RPMI7951 (cell line): ENCODE measurements at regions not wholly inside any gene's neighbourhood (a gene's known extent, or its start where the extent isn't known, plus 50 kb on each side); places are given as distances from the start of the nearest gene placed in this dataset.

Source experiments
- DNase-seq: peaks from one replicate; pipeline ENCODE4 v3.0.0-alpha.2; 2012; ENCODE audit warnings: low read depth

DNA sequence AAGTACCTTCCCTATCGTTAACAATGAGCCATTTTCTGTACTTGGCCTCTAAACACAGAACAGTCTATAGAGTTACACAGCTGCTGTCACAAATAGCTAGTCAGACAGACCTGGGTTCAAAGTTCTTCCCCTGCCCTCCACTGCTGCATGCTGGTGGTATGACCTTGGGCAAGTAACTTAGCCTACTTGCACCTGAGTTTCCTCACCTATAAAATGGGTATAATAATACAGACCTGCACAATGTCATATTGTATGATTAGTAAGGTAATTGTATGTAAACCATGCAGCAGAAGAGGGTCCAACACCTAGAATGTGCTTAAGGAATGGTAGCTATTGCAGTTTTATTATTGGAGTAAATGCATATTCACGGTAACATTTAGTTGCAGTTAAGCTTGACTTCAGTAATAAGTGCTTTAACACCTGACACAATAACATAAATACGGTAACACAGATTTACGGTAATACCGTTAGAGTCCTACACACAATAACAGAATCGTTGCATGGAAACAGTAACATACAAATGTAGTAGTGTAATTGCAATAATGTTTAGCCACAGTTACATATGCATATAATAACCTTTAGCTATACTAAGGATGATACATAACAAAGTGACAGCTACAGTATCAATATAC, 193.3 kb upstream of the CSF3R start:
- DNase-seq, result no peak

DNA sequence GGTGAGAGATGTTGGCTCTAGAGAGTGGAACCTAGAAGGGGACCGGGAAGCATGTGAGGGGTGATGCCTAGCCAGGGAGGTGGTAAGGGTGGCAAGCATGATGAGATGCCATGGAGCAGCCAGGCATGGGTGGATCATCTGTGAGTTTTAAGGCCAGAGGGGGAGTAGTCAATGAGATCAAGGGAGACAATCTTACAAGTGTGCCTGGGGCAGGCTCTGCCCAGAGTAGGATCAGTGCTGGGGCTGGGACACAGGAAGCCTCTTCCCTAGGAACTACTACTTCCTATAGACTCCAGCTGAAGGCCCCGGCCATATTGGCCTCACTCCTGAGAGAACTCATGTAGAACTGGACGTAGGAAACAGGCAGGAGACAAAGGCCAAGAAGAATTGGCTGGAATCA, 192.4 kb upstream of the CSF3R start:
- no peak for DNase-seq

DNA sequence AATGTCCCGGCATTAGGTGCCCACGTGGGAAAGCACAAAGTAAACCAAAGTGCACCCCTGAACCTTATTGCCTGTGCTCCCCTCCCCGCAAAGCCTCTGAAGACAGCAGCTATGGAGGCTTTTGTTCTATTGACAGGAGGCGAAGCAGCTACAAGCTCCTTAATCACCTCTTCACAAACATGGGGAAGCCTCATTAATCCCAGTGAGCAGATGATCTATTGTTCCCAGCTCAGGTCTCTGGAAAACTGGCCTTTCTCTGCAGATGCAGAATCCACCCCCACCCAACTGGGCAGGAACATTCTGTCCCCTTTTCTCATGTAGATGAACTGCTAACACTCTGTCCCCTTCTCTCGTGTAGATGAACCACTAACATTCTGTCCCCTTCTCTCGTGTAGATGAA, 190.5 kb upstream of the CSF3R start:
- DNase-seq, result no peak

DNA sequence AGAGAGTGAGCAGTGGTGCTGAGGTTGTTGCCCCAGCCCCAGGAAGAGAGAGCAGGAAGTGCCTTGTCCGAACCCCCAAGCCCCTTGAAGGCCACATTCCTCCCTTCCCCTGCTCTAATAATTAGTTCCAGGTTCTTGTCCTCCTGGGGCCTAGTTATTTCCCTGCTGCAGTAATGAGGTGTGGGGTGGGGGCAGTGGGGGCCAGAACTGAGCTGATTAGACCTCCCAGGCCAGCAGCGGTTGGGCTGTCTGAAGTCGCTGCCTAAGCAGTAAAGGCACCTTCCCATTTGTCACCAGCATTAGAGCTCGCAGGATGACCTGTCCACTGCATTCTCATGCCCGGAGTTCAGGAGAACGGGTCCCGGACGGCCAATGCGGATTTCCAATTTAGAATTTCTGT, 186.5 kb upstream of the CSF3R start:
- no peak for DNase-seq

DNA sequence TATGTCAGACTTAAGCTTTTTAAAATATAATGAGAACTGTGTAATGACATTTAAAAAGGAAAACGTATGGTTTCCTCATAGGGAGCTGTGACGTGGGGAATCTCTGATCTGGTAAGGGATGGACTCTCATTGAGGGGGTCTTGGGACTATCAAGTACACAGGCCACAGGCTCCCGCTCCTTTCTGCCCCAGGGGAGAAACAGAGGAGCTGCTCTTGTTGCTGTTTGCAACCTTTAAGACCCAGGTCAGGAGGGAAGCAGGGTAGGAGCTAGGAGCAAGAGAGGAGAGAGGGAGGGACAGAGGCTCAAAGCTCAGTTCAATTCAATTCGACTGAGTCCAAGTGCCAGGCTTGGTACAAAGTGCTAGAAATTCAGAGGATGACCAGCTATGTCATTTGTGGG, 185.1 kb upstream of the CSF3R start:
- no peak for DNase-seq

DNA sequence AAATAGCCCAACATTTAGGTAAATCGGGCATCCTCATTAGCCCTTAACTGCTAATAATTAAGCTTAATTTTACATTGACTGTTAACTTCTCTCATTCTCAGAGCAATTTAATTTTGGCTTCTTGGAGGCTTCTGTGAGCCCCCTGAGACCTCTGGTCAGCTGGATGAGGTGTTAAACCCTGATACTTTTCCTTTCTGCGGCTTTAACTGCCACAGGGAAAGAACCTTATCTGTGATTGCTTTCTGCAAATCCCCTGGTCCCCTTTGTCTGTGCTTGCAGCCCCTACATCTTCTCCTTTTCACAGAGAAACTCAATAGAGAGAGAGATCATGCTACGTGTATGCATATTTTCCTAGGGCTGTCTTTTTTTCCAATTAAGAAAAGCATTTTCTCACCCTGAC, 184.5 kb upstream of the CSF3R start:
- DNase-seq, result no peak

DNA sequence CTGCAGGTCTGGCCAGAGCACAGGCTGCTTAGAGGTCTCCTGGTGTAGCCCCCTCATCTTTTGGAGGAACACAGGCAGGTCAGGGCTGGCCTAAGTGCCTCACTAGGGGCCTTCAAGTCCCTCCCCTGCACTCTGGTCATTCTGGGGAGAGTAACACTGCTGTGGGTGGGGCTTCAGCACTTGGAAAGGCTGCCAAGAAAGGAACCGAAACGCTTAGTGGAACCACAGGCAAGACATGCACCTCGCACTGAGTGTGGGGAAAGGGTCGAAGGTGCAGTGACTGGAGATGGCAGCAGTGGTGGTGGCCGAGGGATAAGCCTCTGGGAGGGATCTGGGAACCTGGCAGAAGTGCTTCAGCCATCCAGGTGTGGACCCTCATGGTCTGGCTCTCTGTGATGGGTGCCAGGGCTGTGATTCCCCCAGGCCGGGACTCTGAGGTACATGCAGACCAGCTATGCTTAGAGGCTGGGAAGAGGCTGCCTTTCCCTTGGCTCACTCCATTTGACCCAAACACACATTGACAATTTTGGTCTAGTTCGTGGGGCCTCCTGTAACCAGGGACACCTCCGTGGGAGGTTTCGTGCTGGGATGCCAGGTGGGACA, 182.9 kb upstream of the CSF3R start:
- no peak for DNase-seq

DNA sequence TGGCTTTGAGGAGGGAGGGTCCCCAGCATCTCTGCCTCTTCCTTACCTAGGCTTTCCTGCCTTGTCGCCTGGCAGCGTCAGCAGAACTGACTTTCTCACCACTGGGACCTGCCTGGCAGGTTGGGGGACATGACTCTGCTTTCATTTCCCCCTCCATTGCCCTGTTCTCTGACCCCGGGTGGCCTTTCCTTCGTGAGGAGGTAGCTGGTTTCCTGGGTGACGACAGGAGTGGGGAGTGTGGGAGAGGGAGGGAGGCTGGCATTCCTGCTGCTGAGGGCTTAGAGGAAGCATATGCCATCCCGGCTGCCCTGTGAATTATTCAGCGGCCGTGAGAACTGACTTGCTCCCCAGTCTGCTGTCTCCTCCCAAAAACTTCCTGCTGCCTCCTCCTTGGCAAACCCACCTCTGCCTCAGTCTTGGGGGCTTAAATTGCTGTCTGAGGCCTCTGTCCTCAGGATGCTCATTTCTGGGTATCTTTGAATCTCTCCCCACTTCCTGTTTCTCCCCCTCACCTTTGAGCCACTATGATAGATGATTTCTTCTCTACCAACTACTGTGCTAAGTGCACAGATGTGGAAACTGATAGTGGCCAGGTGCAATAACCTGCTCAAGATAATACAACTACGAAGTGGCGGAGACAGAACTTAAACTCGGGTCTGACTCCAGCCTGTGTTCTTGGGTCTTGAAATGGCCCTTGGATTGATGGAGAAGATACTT, 182.0 kb upstream of the CSF3R start:
- DNase-seq, result no peak

DNA sequence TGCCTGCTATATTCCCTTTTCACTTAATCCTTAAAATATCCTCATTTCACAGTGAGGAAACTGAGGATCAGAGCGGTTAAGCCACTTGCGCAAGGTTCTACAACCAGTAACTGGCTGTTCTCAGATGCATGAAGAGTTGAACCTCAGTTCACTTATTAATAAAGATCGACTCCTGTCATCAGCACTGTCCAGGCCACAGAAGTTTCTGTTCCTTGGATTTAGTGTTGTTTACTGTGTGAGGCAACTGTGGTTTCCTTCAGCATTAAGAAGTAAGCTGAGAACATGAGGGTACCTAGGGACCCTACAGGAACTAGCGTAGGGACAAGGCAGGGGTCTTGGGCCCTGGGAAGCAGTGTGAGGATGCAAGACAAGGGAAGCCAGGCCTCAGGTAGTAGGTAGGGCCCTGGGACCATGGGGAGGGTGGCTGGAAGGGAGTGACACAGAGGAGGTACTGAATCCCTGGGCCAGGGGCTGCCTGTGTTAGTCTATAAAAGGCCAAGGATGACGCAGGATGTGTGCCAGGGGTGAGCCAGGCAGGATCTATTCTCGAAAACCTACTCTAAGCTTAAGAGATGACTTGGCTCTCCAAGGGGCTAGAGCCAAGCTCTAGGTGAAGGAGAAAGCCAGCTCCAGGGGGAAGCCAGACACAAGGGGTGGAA, 181.2 kb upstream of the CSF3R start:
- DNase-seq, result no peak

DNA sequence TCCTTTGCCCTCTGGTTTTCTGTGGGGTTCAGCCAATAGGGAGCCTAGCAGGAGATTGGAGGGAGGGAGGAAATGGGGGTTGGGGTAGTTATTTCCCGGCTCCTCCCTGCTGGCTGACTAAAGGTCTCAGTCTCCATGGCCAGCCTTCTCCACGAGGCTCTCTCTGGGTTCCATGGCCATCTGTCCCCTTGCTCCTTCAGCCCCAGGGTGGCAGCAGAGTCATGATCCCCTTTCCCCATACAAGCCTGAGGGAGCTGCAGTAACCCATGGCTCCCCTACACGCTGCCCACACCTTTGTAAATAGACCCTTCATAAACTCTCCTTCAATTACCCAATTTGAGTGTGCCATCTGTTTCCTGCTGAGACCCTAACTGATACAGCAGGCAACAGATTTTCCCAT, 176.1 kb upstream of the CSF3R start:
- no peak for DNase-seq

DNA sequence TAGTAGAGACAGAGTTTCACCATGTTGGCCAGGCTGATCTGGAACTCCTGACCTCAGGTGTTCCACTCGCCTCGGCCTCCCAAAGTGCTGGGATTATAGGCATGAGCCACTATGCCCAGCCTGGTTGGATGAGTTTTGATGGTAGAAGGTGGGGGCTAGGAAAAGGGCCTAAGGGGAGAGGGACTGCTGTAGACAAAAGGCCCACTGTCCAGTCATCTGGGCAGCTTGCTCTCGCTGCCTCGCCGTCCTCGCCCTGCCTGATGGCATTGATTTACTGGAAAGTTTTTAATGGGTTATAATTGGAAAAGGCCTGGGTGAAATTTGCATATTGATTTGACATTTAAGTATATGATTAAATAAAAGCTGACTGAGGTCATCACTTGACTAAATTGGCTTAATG, 175.1 kb upstream of the CSF3R start:
- DNase-seq, result no peak

DNA sequence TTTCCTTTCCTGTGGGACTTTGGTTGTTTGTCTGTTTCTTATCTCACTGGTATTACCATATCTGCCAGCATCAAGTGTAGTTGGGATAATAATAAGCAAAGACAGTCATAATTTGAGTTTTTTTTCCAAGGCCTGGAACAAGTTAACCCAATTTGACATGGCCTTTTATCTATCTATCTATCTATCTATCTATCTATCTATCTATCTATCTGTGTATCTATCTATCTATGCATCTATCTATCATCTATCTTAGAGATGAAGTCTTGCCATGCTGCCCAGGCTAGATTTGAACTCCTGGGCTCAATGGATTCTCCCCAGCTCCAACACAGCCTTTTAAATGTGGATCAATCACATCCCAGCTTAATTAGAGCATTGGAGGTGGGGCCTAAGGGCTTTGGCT, 174.1 kb upstream of the CSF3R start:
- DNase-seq, result no peak

DNA sequence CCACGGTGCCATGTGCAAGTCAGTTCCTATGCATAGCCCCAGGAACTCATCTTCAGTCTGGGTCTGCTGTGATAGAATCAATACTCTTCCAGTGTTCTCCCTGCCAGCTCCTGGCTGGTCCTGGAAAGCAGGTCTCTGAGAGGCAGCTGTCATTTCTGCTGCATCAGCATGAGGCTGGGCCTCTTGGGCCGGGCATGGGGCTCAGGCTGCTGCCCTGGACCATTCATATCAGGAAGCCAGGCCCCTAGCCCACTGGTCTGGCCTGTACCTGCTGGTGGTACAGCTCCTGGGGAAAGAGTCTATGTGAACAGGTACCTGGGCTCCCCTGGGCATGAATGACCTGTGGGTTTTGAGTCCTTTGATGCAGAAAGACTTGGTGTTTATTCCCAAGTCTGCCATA, 173.6 kb upstream of the CSF3R start:
- no peak for DNase-seq

DNA sequence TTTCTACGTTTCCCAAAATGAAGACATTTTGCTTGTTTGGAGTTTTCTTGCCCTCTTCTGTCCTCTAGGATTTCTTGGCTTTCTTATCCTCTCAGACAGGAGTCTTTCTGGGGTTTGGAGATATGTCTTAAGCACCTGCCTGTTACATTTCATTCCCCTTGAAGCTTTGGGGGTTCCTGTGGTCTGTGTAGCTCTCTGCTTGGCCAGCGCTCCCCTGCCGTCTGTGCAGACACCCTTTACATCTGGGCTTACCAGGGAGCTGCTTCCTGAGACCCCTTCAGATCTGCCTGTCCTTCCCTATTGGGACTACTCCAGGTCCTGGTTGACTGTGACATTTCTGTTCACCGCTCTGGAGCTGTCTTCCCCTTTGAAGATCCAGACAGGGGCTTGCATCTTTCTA, 171.9 kb upstream of the CSF3R start:
- no peak for DNase-seq

DNA sequence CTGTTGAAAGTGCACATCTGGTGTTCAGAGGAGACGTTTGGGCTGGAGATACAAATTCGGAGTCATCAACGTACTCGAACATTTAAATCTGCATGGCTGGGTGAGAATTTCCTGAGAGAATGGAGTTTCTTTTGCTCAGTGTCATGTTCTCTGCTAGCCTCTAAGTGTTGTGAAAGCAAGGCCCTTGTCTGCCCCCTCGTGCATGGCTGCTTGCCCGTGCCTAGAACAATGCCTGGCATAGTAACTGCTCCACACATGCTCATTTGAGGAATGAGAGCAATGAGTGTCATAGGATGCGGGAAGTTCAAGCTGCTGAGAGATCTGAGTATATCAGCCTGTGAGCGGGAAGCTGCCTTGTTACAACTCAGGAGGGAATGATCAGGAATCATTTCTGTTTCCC, 171.1 kb upstream of the CSF3R start:
- DNase-seq, result peak; percentile 24

DNA sequence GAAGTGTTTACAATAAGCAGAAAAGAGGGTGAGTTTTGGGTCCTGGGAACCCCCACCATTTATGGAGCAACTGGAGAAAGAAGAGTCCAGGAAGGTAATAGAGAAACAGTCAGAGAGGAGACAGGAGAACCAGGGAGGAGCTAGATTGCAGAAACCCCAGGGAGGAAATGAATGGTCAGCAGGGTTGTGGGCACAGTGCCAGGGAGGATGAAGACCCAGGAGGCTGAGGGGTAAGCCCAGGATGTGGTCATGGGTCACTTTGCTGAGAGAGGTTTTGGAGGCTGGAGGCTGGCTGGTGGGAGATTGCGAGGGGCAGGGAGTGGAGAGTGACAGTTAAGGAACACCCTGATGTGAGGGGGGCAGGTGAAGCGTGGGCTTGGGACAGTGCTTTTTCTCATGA, 169.9 kb upstream of the CSF3R start:
- no peak for DNase-seq

DNA sequence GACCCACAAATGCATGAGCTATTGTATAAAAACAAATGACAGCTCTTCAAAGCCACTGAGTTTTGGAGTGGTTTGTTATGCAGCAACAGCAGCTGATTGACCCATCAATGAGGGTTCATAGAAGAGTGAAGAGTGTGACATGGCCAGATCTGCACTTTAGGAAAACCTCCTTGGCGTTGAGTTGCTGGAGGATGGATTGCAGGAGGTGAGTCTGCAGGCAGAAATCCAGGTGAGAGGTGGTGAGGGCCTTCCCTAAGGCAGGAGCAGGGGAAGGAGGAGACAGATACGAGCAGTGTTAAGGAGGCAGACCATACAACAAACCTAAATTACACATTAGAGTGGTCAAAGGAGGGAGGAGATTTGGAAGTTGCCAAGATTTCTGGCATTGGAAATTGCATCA, 169.3 kb upstream of the CSF3R start:
- no peak for DNase-seq

DNA sequence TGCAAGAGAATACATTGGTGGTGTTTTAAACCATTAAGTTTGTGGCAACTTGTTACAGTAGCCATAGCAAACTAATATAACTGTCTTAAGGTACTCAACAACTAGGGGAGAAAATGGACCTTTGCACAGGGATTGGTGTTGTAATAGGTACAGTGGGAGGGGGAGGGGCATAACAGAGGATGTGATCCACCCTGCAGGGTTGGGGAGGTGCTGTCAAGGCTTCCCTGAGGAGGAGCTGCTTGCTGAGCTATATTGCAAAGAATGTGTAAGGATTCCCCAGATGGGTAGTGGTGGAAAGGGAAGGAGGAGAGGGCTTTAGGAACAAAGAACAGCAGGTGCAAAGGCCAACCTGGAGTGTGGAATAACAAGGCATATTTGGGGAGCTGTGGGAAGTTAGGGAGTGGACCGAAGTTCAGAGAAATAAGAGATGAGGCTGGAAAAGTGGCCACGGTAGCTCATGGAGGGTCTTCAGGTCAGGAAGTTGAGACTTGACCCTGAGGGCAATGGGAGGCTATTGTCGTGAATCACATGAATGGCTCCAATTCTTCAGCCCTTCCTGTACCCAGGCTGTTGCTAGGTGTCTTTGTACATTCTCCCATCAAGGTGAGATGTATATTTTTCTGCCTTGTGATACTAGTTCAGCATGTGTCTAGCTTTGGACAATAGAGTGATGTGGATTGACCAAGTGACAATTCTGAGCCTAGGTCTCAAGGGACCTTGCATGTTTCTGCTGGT, 168.6 kb upstream of the CSF3R start:
- DNase-seq, result no peak

DNA sequence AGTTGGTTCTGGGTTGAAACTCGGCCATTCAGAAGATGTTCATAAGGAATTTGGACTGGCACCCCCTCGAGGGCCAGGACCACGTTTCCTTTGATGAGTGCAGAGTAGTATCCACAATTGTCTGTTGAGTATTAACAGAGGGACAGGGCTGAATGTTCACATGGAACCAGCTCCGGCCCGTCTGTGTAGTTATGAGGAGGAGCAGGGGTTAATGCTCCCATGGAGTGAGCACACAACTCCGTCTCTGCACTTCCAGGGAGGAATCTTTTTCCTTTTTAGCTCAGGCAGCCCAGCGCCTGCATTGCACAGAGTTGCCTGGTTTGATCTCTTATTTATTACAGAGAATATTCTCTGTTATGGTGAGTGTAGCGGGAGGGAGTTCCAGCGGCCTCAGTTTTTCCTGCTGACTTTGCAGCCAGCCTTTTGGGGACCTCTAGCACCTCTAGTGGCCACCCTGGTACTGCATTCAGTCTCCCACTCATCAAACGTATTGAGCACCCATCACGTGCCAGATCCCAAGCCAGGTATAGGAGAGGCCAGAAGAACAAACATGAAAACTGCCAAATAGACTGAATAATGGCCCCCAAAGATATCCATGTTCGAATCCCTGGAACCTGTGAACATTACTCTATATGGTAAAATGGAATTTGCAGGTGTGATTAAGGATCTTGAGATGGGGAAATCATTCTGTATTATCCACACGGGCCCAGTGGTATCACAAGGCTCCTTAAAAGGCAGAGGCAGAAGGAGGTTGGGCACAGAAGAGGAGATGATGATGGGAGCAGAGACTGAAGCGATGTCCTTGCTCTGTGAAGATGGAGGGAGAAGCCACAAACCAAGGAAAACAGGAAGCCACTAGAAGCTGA, 167.7 kb upstream of the CSF3R start:
- DNase-seq, result peak; percentile 40

DNA sequence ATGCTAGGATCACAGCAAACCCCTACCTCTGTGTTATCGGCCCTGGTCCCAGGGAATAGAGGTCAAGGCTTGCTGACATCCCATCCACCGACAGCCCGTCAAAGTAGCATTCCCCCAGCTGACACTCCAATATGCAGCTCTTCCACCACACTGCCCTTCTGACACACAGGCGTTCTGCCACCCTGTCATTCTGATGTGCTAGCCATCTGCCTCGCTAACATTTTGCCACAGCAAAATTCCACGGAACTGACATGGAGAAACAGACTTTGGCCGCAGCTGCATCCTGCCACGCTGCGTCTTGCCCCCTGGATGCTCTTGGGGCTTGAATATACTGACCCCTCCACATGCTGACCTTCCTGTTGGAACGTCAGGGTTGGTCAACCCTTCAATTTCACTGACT, 163.2 kb upstream of the CSF3R start:
- DNase-seq, result no peak

DNA sequence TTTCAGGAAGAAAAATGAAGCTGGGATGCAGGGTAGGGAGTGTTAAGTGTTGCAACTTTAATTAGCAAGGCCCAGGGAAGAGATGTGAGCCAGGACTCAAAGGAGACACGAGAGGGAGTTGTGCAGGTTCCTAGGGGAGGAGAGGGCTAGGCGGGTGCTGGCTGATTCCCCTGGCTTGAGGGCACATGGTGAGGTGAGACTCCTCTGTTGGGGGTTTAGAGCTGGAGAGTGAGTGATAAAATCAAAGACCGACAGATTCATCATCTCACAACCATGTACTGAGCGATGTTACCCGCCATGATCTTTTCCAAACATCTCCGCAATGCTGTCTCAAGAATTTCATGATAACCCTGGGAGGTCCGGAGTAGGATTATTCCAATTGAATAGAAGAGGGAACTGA, 161.8 kb upstream of the CSF3R start:
- no peak for DNase-seq
